Lung (tissue), 11 donors: ENCODE measurements at regions not wholly inside any gene's neighbourhood (a gene's known extent, or its start where the extent isn't known, plus 50 kb on each side); places are given as distances from the start of the nearest gene placed in this dataset.
"Not testable (repeated sequence)": the region's sequence is repeated elsewhere in the genome, so short reads cannot be mapped to it uniquely, and the experiment has no call there.

ENCODE experiments used
- ATAC-seq: fragments of 200-7000 bp; cut with Tn5 transposase; one replicate; pipeline ENCODE4 v1.9.1; 2020; ENCODE audit warnings: moderate number of reproducible peaks; ENCODE audit not compliant: insufficient read depth, low FRiP score
- DNase-seq, 3 donors: peaks; one replicate each; pipeline ENCODE4 v3.0.0-alpha.2; 2013 to 2017
- H3K27ac ChIP-seq, 2 donors: one replicate each; pipeline ENCODE4 v1.5.1; 2013; ENCODE audit warnings: mild to moderate bottlenecking in 2 of 2, moderate library complexity in 2 of 2, control low read depth in 1 of 2, inconsistent platforms in 1 of 2, low read depth in 1 of 2, low read length in 1 of 2
- H3K27me3 ChIP-seq, 3 donors: one replicate each; pipeline ENCODE4 v1.5.1; 2013; ENCODE audit warnings: low read length in 2 of 3; ENCODE audit not compliant: control insufficient read depth in 3 of 3, insufficient read depth in 3 of 3
- H3K36me3 ChIP-seq, 4 donors: one replicate each; pipeline ENCODE4 v1.5.1; 2013; ENCODE audit warnings: low read length in 4 of 4, mild to moderate bottlenecking in 1 of 4, moderate library complexity in 1 of 4; ENCODE audit not compliant: control insufficient read depth in 4 of 4, insufficient read depth in 4 of 4
- H3K4me1 ChIP-seq, 5 donors: one replicate each; pipeline ENCODE4 v1.5.1; 2013; ENCODE audit warnings: low read length in 5 of 5, mild to moderate bottlenecking in 2 of 5, moderate library complexity in 1 of 5; ENCODE audit not compliant: control insufficient read depth in 5 of 5, insufficient read depth in 5 of 5
- H3K4me3 ChIP-seq: one replicate; pipeline ENCODE4 v1.5.1; 2013; ENCODE audit warnings: mild to moderate bottlenecking, control low read depth, moderate library complexity
- H3K9ac ChIP-seq, 2 donors: one replicate each; pipeline ENCODE4 v1.5.1; 2013; ENCODE audit warnings: low read length in 2 of 2, control low read depth in 1 of 2; ENCODE audit not compliant: insufficient read depth in 1 of 2
- H3K9me3 ChIP-seq, 4 donors: one replicate each; pipeline ENCODE4 v1.5.1; 2013; ENCODE audit warnings: low read length in 3 of 4, mild to moderate bottlenecking in 1 of 4, moderate library complexity in 1 of 4; ENCODE audit not compliant: control insufficient read depth in 4 of 4, insufficient read depth in 3 of 4
- WGBS, 2 donors: extraction: QIAGEN DNeasy Blood & Tissue Kit; methylation state at CpG; one replicate each; pipeline ENCODE4 v1.1.7; 2013; 5-methylcytosine and 5-hydroxymethylcytosine counted together
- TF ChIP-seq, protein P1 (sequence below): IDR thresholded peaks from 2 replicates; pipeline ENCODE4 v1.5.1; 2012; ENCODE audit warnings: mild to moderate bottlenecking; ENCODE audit errors: control extremely low read depth, extremely low read depth
- donor health status: control.
- donor health status: control.
- donor health status: Bipolar disorder and iron deficiency.
- donor health status: healthy.
- donor health status: DM: yes; HTN: yes; CAD: no.

DNA sequence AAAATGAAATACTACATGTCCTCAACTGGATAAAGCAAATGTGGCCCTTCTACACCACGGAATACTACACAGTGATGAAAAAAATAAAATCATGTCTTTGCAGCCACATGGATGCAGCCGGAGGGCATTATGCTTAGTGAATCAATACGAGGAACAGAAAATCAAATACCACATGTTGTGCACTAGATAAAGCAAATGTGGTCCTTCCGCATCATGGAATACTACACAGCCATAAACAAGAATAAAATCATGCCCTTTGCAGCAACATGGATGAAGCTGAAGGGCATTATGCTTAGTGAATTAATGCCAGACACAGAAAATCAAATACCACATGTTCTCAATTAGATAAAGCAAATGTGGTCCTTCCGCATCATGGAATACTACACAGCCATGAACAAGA, 204.4 kb downstream of the GOLGA6L6 start:
- DNase-seq, result not testable (repeated sequence)

DNA sequence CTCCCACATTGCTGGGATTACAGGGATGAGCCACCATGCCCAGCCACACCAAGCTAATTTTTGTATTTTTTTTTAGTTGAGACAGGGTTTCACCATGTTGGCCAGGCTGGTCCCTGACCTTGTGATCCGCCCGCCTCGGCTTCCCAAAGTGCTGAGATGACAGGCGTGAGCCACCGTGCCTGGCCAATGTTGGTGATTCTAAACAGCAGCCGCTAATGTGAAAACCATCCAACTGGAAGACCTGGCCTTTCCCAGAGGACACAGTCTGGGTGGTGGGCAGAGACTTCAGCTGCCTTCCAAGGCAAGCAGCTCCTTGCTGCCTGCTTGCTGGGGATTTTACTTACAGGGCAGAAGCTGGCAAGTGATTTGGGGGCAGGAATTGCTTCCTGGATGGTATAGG, 207.1 kb downstream of the GOLGA6L6 start:
- H3K9ac ChIP-seq, H3K4me3 ChIP-seq, ATAC-seq, H3K36me3 ChIP-seq, H3K27me3 ChIP-seq, H3K4me1 ChIP-seq, H3K27ac ChIP-seq, DNase-seq: not testable (repeated sequence)
- peaks cover 0 to 16% (median 0%) of the 10 kb centered on the region in 4 donors for H3K9me3 ChIP-seq
- 94 to 95% methylated on average over 6 of the region's 6 CpGs for WGBS, 2 donors

More for the DNA sequence above, 204.4 kb downstream of the GOLGA6L6 start:
- ATAC-seq, H3K27ac ChIP-seq, H3K36me3 ChIP-seq, H3K27me3 ChIP-seq, H3K9ac ChIP-seq, H3K4me1 ChIP-seq, H3K4me3 ChIP-seq: not testable (repeated sequence)
- peaks cover 0 to 20% (median 8%) of the 10 kb centered on the region in 4 donors for H3K9me3 ChIP-seq
- WGBS, 2 donors, result 82 to 83% methylated on average over 5 of the region's 5 CpGs

DNA sequence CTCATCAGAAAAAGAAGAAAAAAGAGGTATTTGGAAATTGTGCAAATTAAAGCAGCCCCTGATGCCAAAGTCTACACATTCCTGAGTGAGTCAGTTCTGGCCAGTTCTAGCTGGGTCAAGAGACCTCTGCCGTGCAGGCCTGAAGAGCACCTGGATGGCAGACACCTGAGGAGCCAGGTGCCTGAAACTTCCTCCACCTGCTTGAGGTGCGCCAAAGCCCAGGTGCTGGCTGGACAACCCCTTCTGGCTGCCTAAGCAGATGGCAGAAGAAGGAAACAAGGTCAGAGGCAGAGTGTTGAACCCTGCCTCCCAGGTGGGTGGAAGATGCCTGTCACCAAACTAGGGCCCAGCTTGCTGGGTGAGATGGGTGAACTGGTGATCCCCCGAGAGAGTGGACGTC, 215.8 kb downstream of the GOLGA6L6 start:
- not testable (repeated sequence) for ATAC-seq, H3K9me3 ChIP-seq, H3K4me3 ChIP-seq, H3K9ac ChIP-seq, H3K27me3 ChIP-seq, DNase-seq, H3K4me1 ChIP-seq, H3K27ac ChIP-seq, H3K36me3 ChIP-seq
- 87 to 92% methylated on average over 3 of the region's 4 CpGs for WGBS, 2 donors

DNA sequence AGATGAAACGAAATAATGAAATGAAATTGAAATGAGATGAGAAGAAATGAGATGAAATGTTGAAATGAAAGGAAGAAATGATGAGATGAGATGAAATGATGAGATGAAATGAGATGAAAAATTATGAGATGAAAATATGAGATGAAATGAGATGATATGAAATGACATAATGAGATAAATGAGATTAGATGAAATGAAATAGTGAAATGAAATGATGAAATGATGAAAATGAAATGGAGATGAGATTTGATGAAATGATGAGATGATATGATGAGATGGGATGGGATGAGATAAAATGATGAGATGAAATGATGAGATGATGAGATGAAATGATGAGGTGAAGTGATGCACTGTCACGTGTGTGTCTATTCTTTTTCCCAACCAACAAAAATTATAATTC, 224.5 kb downstream of the GOLGA6L6 start:
- H3K9ac ChIP-seq, H3K4me1 ChIP-seq, H3K27me3 ChIP-seq, H3K4me3 ChIP-seq, ATAC-seq, H3K36me3 ChIP-seq, H3K9me3 ChIP-seq, H3K27ac ChIP-seq, DNase-seq: not testable (repeated sequence)
- WGBS, 2 donors, result 52% methylated on average over 2 of the region's 2 CpGs

DNA sequence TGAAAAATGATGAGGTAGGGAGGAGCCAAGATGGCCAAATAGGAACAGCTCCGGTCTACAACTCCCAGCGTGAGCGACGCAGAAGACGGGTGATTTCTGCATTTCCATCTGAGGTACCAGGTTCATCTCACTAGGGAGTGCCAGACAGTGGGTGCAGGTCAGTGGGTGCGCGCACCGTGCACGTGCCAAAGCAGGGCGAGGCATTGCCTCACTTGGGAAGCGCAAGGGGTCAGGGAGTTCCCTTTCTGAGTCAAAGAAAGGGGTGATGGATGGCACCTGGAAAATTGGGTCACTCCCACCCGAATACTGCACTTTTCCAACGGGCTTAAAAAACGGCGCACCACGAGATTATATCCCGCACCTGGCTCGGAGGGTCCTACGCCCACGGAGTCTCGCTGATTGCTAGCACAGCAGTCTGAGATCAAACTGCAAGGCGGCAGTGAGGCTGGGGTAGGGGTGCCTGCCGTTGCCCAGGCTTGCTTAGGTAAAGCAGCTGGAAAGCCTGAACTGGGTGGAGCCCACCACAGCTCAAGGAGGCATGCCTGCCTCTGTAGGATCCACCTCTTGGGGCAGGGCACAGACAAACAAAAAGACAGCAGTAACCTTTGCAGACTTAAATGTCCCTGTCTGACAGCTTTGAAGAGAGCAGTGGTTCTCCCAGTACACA, 230.5 kb downstream of the GOLGA6L6 start:
- WGBS, 2 donors, result 87 to 90% methylated on average over 22 to 23 of the region's 23 CpGs
- ATAC-seq, DNase-seq, H3K9me3 ChIP-seq, H3K27me3 ChIP-seq, H3K9ac ChIP-seq, H3K27ac ChIP-seq, H3K4me3 ChIP-seq, H3K4me1 ChIP-seq, H3K36me3 ChIP-seq: not testable (repeated sequence)

DNA sequence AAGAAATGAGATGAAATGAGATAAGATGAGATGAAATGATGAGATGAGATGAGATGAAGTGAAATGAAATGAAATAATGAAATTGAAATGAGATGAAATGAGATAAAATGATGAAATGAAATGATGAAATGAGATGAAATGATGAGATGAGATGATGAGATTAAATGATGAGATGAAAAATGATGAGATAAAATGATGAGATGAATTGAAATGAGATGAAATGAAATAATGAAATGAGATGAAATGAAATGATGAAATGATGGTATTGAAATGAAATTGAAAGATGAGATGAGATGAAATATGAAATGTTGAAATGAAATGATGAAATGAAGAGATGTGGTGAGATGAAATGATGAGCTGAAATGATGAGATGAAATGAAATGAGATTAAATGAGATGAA, 231.0 kb downstream of the GOLGA6L6 start:
- Histone ChIP-seq H3K36me3 (no peaks in the 10 kb centered on the region), H3K9me3 (peaks cover 0 to 9% (median 4%) of the 10 kb centered on the region in 4 donors), H3K4me3 (no peak overlapping the region), H3K4me1 (no peaks in the 10 kb centered on the region), H3K27me3 (no peaks in the 10 kb centered on the region), H3K27ac (no peak overlapping the region), H3K9ac (no peak overlapping the region)
- TF ChIP-seq, protein P1, sequence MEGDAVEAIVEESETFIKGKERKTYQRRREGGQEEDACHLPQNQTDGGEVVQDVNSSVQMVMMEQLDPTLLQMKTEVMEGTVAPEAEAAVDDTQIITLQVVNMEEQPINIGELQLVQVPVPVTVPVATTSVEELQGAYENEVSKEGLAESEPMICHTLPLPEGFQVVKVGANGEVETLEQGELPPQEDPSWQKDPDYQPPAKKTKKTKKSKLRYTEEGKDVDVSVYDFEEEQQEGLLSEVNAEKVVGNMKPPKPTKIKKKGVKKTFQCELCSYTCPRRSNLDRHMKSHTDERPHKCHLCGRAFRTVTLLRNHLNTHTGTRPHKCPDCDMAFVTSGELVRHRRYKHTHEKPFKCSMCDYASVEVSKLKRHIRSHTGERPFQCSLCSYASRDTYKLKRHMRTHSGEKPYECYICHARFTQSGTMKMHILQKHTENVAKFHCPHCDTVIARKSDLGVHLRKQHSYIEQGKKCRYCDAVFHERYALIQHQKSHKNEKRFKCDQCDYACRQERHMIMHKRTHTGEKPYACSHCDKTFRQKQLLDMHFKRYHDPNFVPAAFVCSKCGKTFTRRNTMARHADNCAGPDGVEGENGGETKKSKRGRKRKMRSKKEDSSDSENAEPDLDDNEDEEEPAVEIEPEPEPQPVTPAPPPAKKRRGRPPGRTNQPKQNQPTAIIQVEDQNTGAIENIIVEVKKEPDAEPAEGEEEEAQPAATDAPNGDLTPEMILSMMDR, result no peak
- no peak for DNase-seq
- no peak for ATAC-seq

DNA sequence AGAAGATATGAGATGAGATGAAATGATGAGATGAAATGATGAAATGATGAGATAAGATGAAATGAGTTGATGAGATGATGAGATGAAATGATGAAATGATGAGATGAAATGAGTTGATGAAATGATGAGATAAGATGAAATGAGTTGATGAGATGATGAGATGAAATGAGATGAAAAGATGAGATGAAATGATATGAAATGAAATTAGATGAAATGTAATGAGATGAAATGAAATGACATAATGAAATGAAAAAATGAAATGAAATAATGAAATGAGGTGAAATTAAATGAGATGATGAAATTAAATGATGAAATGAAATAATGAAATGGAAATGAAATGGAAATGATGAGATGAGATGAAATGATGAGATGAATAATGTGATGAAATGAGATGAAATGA, 231.6 kb downstream of the GOLGA6L6 start:
- not testable (repeated sequence) for ATAC-seq, H3K4me1 ChIP-seq, DNase-seq, H3K27me3 ChIP-seq, H3K9ac ChIP-seq, H3K27ac ChIP-seq, H3K4me3 ChIP-seq, H3K36me3 ChIP-seq
- peaks cover 0 to 10% (median 4%) of the 10 kb centered on the region in 4 donors for H3K9me3 ChIP-seq

DNA sequence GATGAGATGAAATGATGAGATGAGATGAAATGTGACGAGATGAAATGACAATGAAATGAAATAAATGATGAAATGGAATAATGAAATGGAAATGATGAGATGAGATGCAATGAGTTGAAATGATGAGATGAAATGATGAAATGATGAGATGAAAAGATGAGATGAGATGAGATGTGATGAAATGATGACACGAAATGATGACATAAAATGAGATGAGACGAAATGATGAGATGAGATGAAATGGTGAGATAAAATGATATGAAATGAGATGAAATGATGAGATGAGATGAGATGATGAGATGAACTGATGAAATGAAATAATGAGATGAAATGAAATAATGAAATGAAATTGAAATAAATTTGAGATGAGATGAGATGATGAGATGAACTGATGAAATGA, 232.2 kb downstream of the GOLGA6L6 start:
- WGBS, 2 donors, result 49 to 70% methylated on average over 3 of the region's 3 CpGs
- not testable (repeated sequence) for DNase-seq, H3K27me3 ChIP-seq, H3K36me3 ChIP-seq, H3K9ac ChIP-seq, ATAC-seq, H3K4me3 ChIP-seq, H3K27ac ChIP-seq, H3K4me1 ChIP-seq
- H3K9me3 ChIP-seq, result peaks cover 0 to 14% (median 4%) of the 10 kb centered on the region in 4 donors
